ENCODE measurements at regions not wholly inside any gene's neighbourhood (a gene's known extent, or its start where the extent isn't known, plus 50 kb on each side); places are given as distances from the start of the nearest gene placed in this dataset.

- CTCF ChIA-PET (ENCODE audit: partially characterized antibody) = interaction anchor here (0.8 to 1.5 kb wide), 4 partner anchors 8 to 710 kb away, joined by 3 to 4 read pairs (median 4); no protein-coding TSS in a partner anchor
- Histone ChIP-seq H4K8ac (ENCODE audit: extremely low read depth, insufficient read depth, low read length) (no peak overlapping the region), H2AFZ (ENCODE audit: low read length) (no peak overlapping the region), H4K20me1 (replicated peaks in 1 of 2; ENCODE audit: control insufficient read depth in 1 of 2, insufficient read depth in 2 of 2, low read length in 2 of 2) (no peaks in the 10 kb centered on the region), H3K27me3 (replicated peaks in 1 of 4; ENCODE audit: control insufficient read depth in 3 of 4, extremely low read depth in 1 of 4, insufficient read depth in 3 of 4, low read length in 3 of 4) (no peaks in the 10 kb centered on the region), H3K23me2 (ENCODE audit: low read depth, low read length) (no peaks in the 10 kb centered on the region), H3K18ac (ENCODE audit: extremely low read depth, low read length) (no peak overlapping the region), H3K23ac (ENCODE audit: insufficient read length) (no peak overlapping the region), H3K4me1 (replicated peaks in 1 of 4; ENCODE audit: control insufficient read depth in 3 of 4, insufficient read depth in 4 of 4, low read length in 3 of 4) (no peaks in the 10 kb centered on the region), H3K27ac (ENCODE audit: low read depth, low read length) (no peak overlapping the region), H3K36me3 (ENCODE audit: control insufficient read depth in 2 of 4, insufficient read depth in 4 of 4, low read length in 3 of 4) (no peaks in the 10 kb centered on the region), H3K4me3 (ENCODE audit: extremely low read depth in 1 of 4, insufficient read depth in 2 of 4, low read depth in 3 of 4, low read length in 4 of 4) (no peak overlapping the region), H3K56ac (replicated peaks; ENCODE audit: insufficient read length, low read depth, low read length) (no peak overlapping the region), H2BK120ac (replicated peaks; ENCODE audit: low read depth, low read length) (no peak overlapping the region), H3K4me2 (ENCODE audit: insufficient read depth in 1 of 2, low read depth in 2 of 2, low read length in 2 of 2) (no peak overlapping the region), H3K9ac (replicated peaks in 1 of 4; ENCODE audit: extremely low read depth in 1 of 4, low read depth in 3 of 4, low read length in 3 of 4) (no peak overlapping the region), H3K79me1 (ENCODE audit: low read depth, low read length) (no peaks in the 10 kb centered on the region), H2BK20ac (ENCODE audit: low read length) (no peak overlapping the region), H3K79me2 (ENCODE audit: control insufficient read depth in 1 of 2, insufficient read depth in 2 of 2, low read length in 2 of 2) (no peaks in the 10 kb centered on the region), H3K9me3 (ENCODE audit: insufficient read depth in 2 of 2, low read depth in 1 of 2, low read length in 1 of 2) (no peaks in the 10 kb centered on the region), H2BK5ac (ENCODE audit: low read depth, low read length) (no peak overlapping the region), H3K14ac (ENCODE audit: insufficient read length) (no peak overlapping the region), H2BK12ac (ENCODE audit: low read depth, low read length) (no peak overlapping the region), H3K4ac (replicated peaks; ENCODE audit: insufficient read length, low read depth, low read length) (no peak overlapping the region), H2AK5ac (ENCODE audit: low read depth, low read length) (no peak overlapping the region), H2BK15ac (ENCODE audit: low read length) (no peak overlapping the region), H4K5ac (ENCODE audit: insufficient read length, low read depth, low read length) (no peak overlapping the region), H4K91ac (replicated peaks; ENCODE audit: insufficient read length, low read length) (no peak overlapping the region)
- POLR2A ChIA-PET (ENCODE audit: partially characterized antibody) = no interaction called here
- DNase-seq (ENCODE audit: low read depth in 1 of 2, low spot score in 2 of 2) = no peak
- 90% methylated on average over 5 of the region's 5 CpGs; no CpG with 5 or more reads in 1 of the 2 experiments for WGBS, 2 experiments (ENCODE audit: extremely low coverage in 1 of 2, insufficient coverage in 1 of 2, insufficient read length in 1 of 2, insufficient replicate concordance in 2 of 2, low coverage in 1 of 2, low lambda C conversion rate in 2 of 2, missing lambda C conversion rate in 1 of 2)
- FAIRE-seq = no peak
- no peak for TF ChIP-seq SP1 (IDR thresholded peaks at IDR 0.05; ENCODE audit: low read depth, low read length)
- no peak for TF ChIP-seq GTF2F1 (IDR thresholded peaks at IDR 0.05; ENCODE audit: borderline replicate concordance, low read depth, low read length)
- TF ChIP-seq CEBPB (IDR thresholded peaks at IDR 0.05; ENCODE audit: low read depth, low read length) = no peak
- no peak for TF ChIP-seq CTBP2 (IDR thresholded peaks at IDR 0.05; ENCODE audit: borderline replicate concordance, insufficient read depth, insufficient read length, low read length)
- no peak for TF ChIP-seq TEAD4 (IDR thresholded peaks at IDR 0.05; ENCODE audit: low read depth, low read length)
- TF ChIP-seq SIX5 (IDR thresholded peaks at IDR 0.05; ENCODE audit: low read depth, low read length) = no peak
- TF ChIP-seq CHD2 (IDR thresholded peaks at IDR 0.05; ENCODE audit: low read length) = no peak
- TF ChIP-seq, protein P1, sequence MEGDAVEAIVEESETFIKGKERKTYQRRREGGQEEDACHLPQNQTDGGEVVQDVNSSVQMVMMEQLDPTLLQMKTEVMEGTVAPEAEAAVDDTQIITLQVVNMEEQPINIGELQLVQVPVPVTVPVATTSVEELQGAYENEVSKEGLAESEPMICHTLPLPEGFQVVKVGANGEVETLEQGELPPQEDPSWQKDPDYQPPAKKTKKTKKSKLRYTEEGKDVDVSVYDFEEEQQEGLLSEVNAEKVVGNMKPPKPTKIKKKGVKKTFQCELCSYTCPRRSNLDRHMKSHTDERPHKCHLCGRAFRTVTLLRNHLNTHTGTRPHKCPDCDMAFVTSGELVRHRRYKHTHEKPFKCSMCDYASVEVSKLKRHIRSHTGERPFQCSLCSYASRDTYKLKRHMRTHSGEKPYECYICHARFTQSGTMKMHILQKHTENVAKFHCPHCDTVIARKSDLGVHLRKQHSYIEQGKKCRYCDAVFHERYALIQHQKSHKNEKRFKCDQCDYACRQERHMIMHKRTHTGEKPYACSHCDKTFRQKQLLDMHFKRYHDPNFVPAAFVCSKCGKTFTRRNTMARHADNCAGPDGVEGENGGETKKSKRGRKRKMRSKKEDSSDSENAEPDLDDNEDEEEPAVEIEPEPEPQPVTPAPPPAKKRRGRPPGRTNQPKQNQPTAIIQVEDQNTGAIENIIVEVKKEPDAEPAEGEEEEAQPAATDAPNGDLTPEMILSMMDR (IDR thresholded peaks at IDR 0.05; ENCODE audit: control extremely low read depth in 1 of 3, insufficient read depth in 1 of 3, low read depth in 1 of 3, low read length in 3 of 3) = no peak
- TF ChIP-seq SP4 (IDR thresholded peaks at IDR 0.05; ENCODE audit: low read length) = no peak
- TF ChIP-seq KDM5A (IDR thresholded peaks at IDR 0.05; ENCODE audit: low read length) = no peak
- no peak for TF ChIP-seq TAF7 (optimal IDR thresholded peaks at IDR 0.05; ENCODE audit: borderline replicate concordance, low read depth, low read length)
- TF ChIP-seq SP2 (IDR thresholded peaks at IDR 0.05; ENCODE audit: low read length) = no peak
- no peak for TF ChIP-seq SIN3A (conservative IDR thresholded peaks at IDR 0.05 in 1 of 2, IDR thresholded peaks at IDR 0.05 in 1 of 2; ENCODE audit: low read depth in 1 of 2, low read length in 2 of 2)
- no peak for TF ChIP-seq BCL11A (IDR thresholded peaks at IDR 0.05; ENCODE audit: low read depth in 2 of 2, low read length in 2 of 2)
Measured at GRCh38 chr15:56832125-56832524, 86.3 kb upstream of the TCF12 start.
